Stimulated activated CD8-positive, alpha-beta memory T cell treated with anti-CD3 and anti-CD28 coated beads, Interleukin-4, amount 100 ng/mL, for 1 hour (primary cell): ENCODE measurements at regions not wholly inside any gene's neighbourhood (a gene's known extent, or its start where the extent isn't known, plus 50 kb on each side); places are given as distances from the start of the nearest gene placed in this dataset.

ENCODE experiments used
- DNase-seq, 2 donors: peaks; one replicate each; pipeline ENCODE4 v3.0.0-alpha.2; 2020; ENCODE audit warnings: low read depth in 2 of 2, low spot score in 1 of 2

- DNase-seq = no peak
Observed at GRCh38 chr13:80399340-80400163, 58.6 kb upstream of the SPRY2 start.
